ENCODE measurements at regions not wholly inside any gene's neighbourhood (a gene's known extent, or its start where the extent isn't known, plus 50 kb on each side); places are given as distances from the start of the nearest gene placed in this dataset.

- TF ChIP-seq EED (CRISPR knock-in tag; IDR thresholded peaks at IDR 0.05) (no peak), HDAC2 (CRISPR knock-in tag; IDR thresholded peaks at IDR 0.05) (no peak), CTCF (CRISPR knock-in tag; IDR thresholded peaks at IDR 0.05) (no peak), GMEB1 (CRISPR knock-in tag; IDR thresholded peaks at IDR 0.05; ENCODE audit: borderline replicate concordance) (no peak), GABPB1 (CRISPR knock-in tag; IDR thresholded peaks at IDR 0.05) (no peak), SIN3A (IDR thresholded peaks at IDR 0.05; ENCODE audit: borderline replicate concordance, low read depth, low read length) (no peak), UBTF (CRISPR knock-in tag; IDR thresholded peaks at IDR 0.05) (no peak), ZNF124 (CRISPR knock-in tag; IDR thresholded peaks at IDR 0.05) (no peak), ZNF773 (CRISPR knock-in tag; IDR thresholded peaks at IDR 0.05; ENCODE audit: borderline replicate concordance) (no peak), PBX2 (CRISPR knock-in tag; IDR thresholded peaks at IDR 0.05) (no peak), E2F5 (CRISPR knock-in tag; conservative IDR thresholded peaks at IDR 0.05) (no peak), FOXA1 (IDR thresholded peaks at IDR 0.05) (no peak), FOXA1 (CRISPR knock-in tag; IDR thresholded peaks at IDR 0.05) (no peak), THAP7 (CRISPR knock-in tag; IDR thresholded peaks at IDR 0.05) (no peak)
Observed at GRCh38 chr7:155955367-155955635, 143.0 kb upstream of the SHH start.

Data from HepG2 (cell line).